ENCODE measurements at regions not wholly inside any gene's neighbourhood (a gene's known extent, or its start where the extent isn't known, plus 50 kb on each side); places are given as distances from the start of the nearest gene placed in this dataset.

GRCh38 chr5:125377141-125377540, 630.7 kb upstream of the ZNF608 start:
- DNase-seq (ENCODE audit: low spot score), result no peak

- no peak for DNase-seq (ENCODE audit: low spot score)
Measured at GRCh38 chr5:125381290-125381689, 634.9 kb upstream of the ZNF608 start.

GRCh38 chr5:125384071-125384470, 637.6 kb upstream of the ZNF608 start:
- no peak for DNase-seq (ENCODE audit: low spot score)

- no peak for DNase-seq (ENCODE audit: low spot score)
Measured at GRCh38 chr5:125390326-125390725, 643.9 kb upstream of the ZNF608 start.

- DNase-seq (ENCODE audit: low spot score), result no peak
Measured at GRCh38 chr5:125393221-125393815, 646.9 kb upstream of the ZNF608 start.

GRCh38 chr5:125394661-125395280, 648.3 kb upstream of the ZNF608 start:
- DNase-seq (ENCODE audit: low spot score), result no peak

GRCh38 chr5:125396462-125396861, 650.0 kb upstream of the ZNF608 start:
- no peak for DNase-seq (ENCODE audit: low spot score)

GRCh38 chr5:125398466-125398865, 652.0 kb upstream of the ZNF608 start:
- DNase-seq (ENCODE audit: low spot score), result no peak

GRCh38 chr5:125399885-125400284, 653.4 kb upstream of the ZNF608 start:
- DNase-seq (ENCODE audit: low spot score), result no peak

GRCh38 chr5:125401724-125402622, 655.5 kb upstream of the ZNF608 start:
- DNase-seq (ENCODE audit: low spot score), result no peak

- no peak for DNase-seq (ENCODE audit: low spot score)
Measured at GRCh38 chr5:125402787-125403186, 656.3 kb upstream of the ZNF608 start.

- DNase-seq (ENCODE audit: low spot score), result no peak
Measured at GRCh38 chr5:125404056-125404455, 657.6 kb upstream of the ZNF608 start.

GRCh38 chr5:125408448-125409233, 662.2 kb upstream of the ZNF608 start:
- DNase-seq (ENCODE audit: low spot score), result peak; percentile 90

GRCh38 chr5:125409234-125409860, 662.9 kb upstream of the ZNF608 start:
- DNase-seq (ENCODE audit: low spot score), result peak; percentile 84

GRCh38 chr5:125409861-125410536, 663.6 kb upstream of the ZNF608 start:
- no peak for DNase-seq (ENCODE audit: low spot score)

- peak; percentile 72 for DNase-seq (ENCODE audit: low spot score)
Measured at GRCh38 chr5:125410537-125411070, 664.2 kb upstream of the ZNF608 start.

- peak; percentile 62 for DNase-seq (ENCODE audit: low spot score)
Measured at GRCh38 chr5:125411071-125411743, 664.8 kb upstream of the ZNF608 start.

- DNase-seq (ENCODE audit: low spot score), result no peak
Measured at GRCh38 chr5:125411744-125412560, 665.5 kb upstream of the ZNF608 start.

All from H4 (cell line).